IPS DF 4.7 (cell line): ENCODE measurements at regions not wholly inside any gene's neighbourhood (a gene's known extent, or its start where the extent isn't known, plus 50 kb on each side); places are given as distances from the start of the nearest gene placed in this dataset.
"Not testable (repeated sequence)": the region's sequence is repeated elsewhere in the genome, so short reads cannot be mapped to it uniquely, and the experiment has no call there.

Source experiments
- DNase-seq: peaks from one replicate; pipeline ENCODE4 v3.0.0-alpha.2; 2013; ENCODE audit warnings: low spot score; ENCODE audit errors: extremely low read depth

DNA sequence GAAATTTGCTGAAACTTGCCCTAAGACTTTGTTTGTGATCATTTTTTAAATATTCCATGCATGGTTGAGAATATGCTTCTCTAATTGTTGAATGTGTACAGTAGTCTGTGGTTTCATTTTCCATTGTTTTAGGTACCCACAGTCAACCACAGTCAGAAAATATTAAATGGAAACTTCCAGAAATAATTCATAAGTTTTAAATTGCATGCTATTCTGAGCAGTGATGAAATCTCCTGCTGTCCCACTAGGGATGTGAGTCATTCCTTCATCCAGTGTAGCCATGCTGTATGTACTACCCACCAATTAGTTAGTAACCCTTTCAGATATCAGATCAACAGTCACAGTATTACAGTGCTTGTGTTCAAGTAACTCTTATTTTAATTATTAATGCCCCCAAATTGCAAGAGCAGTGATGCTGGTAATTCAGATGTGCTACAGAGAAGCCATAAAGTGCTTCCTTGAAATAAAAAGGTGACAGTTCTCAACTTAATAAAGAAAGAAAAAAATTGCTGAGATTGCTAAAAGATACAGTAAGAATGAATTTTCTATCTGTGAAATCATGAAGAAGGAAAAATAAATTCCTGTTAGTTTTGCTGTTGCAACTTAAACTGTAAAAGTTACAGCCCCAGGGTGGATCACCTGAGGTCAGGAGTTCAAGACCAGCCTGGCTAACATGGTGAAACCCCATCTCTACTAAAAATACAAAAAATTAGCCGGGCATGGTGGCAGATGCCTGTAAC, 79.9 kb upstream of the FBXL17 start:
- DNase-seq = no peak

DNA sequence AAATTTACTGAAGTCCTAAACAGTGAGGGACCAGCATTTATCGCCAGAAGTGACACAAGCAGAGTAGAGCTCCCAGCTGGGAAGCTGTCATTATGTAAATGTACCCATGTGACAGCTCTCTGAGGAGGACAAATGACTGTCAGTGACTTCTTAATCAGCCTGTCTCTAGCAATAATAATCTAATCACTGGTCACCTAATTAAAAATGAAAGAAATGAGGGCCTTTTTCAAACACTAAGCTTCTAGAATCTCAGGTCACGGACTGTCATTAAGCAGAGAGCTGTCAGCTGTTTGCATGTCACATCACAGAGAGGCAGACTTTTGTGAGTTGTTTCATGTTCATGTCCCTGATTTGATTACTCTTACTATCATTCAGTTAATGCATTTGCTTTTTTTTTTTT, 77.9 kb upstream of the FBXL17 start:
- DNase-seq = no peak

DNA sequence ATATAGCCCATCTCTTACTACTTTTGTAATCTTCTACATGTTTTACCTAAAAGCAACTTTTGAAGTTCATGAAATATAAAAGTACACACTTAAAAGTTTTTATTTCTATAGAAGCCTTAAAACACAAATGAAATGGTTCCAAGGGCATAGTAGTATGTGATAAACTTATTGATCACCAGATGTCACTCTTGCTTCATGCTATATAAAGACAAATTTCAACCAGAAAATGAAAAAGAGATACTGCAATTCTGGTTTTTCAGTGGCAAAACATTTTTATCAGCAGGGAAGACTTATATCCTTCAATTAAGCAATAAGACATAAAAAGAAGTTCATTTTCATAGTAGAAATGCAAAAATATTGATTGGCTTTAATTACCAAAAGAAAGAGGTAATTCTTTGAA, 69.4 kb upstream of the FBXL17 start:
- DNase-seq = no peak

DNA sequence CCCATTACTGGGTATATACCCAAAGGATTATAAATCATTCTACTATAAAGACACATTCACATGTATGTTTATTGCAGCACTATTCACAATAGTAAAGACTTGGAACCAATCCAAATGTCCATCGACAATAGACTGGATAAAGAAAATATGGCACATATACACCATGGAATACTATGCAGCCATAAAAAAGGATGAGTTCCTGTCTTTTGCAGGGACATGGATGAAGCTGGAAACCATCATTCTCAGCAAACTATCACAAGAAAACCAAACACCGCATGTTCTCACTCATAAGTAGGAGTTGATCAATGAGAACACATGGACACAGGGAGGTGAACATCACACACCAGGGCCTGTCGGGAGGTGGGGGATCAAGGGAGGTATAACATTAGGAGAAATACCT, 62.2 kb upstream of the FBXL17 start:
- DNase-seq = not testable (repeated sequence)

DNA sequence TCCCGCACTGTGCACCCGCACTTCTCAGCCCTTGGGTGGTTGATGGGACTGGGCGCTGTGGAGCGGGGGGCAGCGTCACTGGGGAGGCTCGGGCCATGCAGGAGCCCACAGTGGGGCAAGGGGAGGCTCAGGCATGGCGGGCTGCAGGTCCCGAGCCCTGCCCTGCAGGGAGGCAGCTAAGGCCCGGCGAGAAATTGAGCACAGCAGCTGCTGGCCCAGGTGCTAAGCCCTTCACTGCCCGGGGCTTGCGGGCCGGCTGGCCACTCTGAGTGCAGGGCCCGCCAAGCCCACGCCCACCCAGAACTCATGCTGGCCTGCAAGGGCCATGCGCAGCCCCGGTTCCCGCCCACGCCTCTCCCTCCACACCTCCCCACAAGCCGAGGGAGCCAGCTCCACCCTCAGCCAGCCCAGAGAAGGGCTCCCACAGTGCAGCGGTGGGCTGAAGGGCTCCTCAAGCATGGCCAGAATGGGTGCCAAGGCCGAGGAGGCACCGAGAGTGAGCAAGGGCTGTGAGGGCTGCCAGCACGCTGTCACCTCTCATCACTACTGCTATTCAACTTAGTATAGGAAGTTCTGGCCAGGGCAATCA, 60.3 kb upstream of the FBXL17 start:
- not testable (repeated sequence) for DNase-seq

DNA sequence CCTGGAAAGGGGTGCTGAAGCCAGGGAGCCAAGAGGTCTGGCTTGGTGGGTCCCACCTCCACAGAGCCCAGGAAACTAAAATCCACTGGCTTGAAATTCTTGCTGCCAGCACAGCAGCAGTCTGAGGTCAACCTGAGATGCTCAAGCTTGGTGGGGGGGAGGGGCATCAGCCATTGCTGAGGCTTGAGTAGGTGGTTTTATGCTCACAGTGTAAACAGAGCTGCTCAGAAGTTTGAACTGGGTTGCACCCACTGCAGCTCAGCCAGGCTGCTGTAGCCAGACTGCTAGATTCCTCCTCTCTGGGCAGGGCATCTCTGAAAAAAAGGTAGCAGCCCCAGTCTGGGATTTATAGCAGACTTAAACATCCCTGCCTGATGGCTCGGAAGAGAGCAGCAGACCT, 55.5 kb upstream of the FBXL17 start:
- DNase-seq = no peak

DNA sequence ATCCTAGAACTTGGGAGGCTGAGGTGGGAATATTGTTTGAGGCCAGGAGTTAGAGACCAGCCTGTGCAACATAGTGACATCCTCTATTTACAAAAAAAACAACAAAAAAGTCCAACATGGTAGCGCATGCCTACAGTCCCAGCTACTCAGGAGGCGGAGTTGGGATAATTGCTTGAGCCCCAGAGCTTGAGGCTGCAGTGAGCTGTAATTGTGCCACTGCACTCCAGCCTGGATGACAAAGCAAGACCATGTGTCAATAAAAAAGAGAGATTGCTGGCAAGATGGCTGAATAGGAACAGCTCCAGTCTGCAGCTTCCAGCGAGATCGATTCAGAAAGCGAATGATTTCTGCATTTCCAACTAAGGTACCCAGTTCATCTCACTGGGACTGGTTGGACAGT, 54.8 kb upstream of the FBXL17 start:
- no peak for DNase-seq

DNA sequence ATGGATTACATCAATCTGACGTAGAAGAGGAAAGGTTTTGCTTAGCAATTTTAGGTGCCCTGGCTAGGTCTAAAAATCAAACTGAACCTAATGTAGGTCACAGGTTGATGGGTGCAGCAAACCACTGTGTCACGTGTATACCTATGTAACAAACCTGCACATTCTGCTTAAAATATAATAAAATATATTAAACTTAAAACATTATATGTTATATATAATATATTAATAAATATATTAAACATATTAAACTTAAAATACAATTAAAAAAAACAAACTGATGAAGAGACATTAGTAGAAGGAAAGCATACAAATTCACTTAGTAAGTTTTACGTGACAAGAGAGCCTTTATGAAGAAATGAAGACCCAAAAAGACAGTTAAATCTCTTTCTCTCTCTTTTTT, 51.7 kb upstream of the FBXL17 start:
- no peak for DNase-seq

DNA sequence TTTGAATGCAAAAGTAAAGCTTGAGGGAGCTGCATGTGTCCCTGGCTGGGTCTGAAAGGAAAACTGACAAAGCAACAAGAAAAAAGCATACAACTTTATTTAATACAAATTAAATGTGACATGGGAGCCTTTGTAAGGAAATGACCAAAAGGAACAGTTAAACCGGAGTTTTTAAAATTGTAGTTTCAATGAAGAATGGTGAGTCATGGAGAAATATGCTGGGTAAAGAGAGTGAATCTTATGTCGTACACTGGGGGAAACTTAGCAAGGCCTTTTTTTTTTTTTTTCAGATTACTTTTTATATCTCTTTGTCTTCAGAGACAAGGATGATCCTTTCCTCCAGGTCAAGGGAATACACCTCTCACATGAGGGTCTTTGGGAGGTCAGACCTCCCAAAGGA, 50.1 kb upstream of the FBXL17 start:
- no peak for DNase-seq
